Loucy (cell line): ENCODE measurements at regions not wholly inside any gene's neighbourhood (a gene's known extent, or its start where the extent isn't known, plus 50 kb on each side); places are given as distances from the start of the nearest gene placed in this dataset.

Source experiments
- CTCF ChIP-seq: fragments of 200-600 bp; sonication (generic); conservative IDR thresholded peaks from 2 replicates; pipeline ENCODE4 v1.5.1; 2014; ENCODE audit warnings: mild to moderate bottlenecking, antibody characterized with exemption, low read length
- EZH2phosphoT487 ChIP-seq: fragments of 200-600 bp; IDR thresholded peaks from 2 replicates; pipeline ENCODE4 v1.6.1; 2018; ENCODE audit warnings: antibody characterized with exemption, mild to moderate bottlenecking, moderate library complexity, borderline replicate concordance

- TF ChIP-seq EZH2phosphoT487 (no peak), CTCF (no peak)
These were observed 971.3 kb upstream of the TMEM132C start for GRCh38 chr12:127295630-127296029.
